Osteocyte (in vitro differentiated cells): ENCODE measurements at regions not wholly inside any gene's neighbourhood (a gene's known extent, or its start where the extent isn't known, plus 50 kb on each side); places are given as distances from the start of the nearest gene placed in this dataset.
"Not testable (repeated sequence)": the region's sequence is repeated elsewhere in the genome, so short reads cannot be mapped to it uniquely, and the experiment has no call there.

Source experiments
- DNase-seq: peaks from one replicate; pipeline ENCODE4 v3.0.0; 2021; ENCODE audit warnings: mixed read lengths; ENCODE audit not compliant: unreplicated experiment; ENCODE audit errors: extremely low spot score
- H3K27ac Mint-ChIP-seq: one replicate; pipeline ENCODE4 v1.8.0; 2021; ENCODE audit warnings: mild to moderate bottlenecking, mixed read lengths; ENCODE audit not compliant: unreplicated experiment
- H3K27me3 Mint-ChIP-seq: one replicate; pipeline ENCODE4 v1.8.0; 2021; ENCODE audit warnings: mixed read lengths; ENCODE audit not compliant: unreplicated experiment
- H3K36me3 Mint-ChIP-seq: one replicate; pipeline ENCODE4 v1.8.0; 2021; ENCODE audit warnings: mixed read lengths; ENCODE audit not compliant: unreplicated experiment
- H3K4me1 Mint-ChIP-seq: one replicate; pipeline ENCODE4 v1.8.0; 2021; ENCODE audit warnings: mixed read lengths; ENCODE audit not compliant: unreplicated experiment
- H3K4me3 Mint-ChIP-seq: one replicate; pipeline ENCODE4 v1.8.0; 2021; ENCODE audit warnings: mild to moderate bottlenecking, moderate library complexity, mixed read lengths; ENCODE audit not compliant: unreplicated experiment
- H3K9me3 Mint-ChIP-seq: one replicate; pipeline ENCODE4 v1.8.0; 2021; ENCODE audit warnings: mixed read lengths; ENCODE audit not compliant: unreplicated experiment
- TF ChIP-seq, protein P1 (sequence below): fragments of 200-600 bp; sonication (generic); IDR thresholded peaks from 2 replicates; pipeline ENCODE4 v1.5.0; 2021; ENCODE audit warnings: antibody characterized with exemption, mild to moderate bottlenecking, moderate library complexity

DNA sequence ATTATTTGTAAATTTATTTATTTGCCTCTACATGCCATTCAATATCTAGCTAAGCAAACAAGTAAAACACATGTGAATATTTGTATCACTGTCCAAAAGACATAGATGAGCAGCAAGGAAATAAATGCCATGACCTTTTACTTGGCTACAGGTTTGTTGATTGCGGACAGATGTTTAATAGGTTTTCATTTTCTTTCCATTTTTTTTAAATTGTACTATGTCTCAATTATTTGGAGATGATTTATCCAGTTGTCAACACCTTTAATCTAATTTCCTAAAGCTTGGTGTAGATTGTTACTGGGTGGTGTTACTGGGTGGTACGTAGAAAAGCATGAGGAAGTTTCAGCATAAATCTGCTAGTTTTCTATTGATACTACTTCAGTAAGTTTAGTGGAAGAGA is 560.6 kb upstream of the SPRY2 start:
- H3K36me3 Mint-ChIP-seq = no peaks in the 10 kb centered on the region
- H3K27me3 Mint-ChIP-seq = no peaks in the 10 kb centered on the region
- peaks cover 5% of the 10 kb centered on the region for H3K4me1 Mint-ChIP-seq

DNA sequence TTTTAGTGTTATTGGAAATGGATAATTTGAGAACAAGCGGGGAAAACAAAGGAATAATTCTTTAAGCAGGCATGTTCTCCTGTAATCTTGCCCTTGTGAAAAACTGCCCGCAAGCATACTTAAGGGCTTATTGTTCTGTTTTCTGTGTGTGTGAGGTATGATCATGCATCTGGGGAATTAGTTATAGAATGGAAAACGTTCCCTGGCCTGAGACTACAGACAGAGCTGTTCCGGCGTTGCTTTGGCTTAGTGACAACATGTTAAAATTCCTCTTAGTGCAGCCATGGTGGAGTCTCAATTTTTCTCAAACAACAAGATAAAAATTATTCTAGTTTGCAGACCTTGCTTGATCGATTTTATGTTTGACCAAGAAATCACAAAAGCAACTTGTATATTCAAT is 560.2 kb upstream of the SPRY2 start:
- Mint-ChIP-seq H3K4me1 (peaks cover 5% of the 10 kb centered on the region), H3K4me3 (no peak overlapping the region), H3K36me3 (no peaks in the 10 kb centered on the region), H3K27ac (no peak overlapping the region), H3K9me3 (no peaks in the 10 kb centered on the region), H3K27me3 (no peaks in the 10 kb centered on the region)
- TF ChIP-seq, protein P1, sequence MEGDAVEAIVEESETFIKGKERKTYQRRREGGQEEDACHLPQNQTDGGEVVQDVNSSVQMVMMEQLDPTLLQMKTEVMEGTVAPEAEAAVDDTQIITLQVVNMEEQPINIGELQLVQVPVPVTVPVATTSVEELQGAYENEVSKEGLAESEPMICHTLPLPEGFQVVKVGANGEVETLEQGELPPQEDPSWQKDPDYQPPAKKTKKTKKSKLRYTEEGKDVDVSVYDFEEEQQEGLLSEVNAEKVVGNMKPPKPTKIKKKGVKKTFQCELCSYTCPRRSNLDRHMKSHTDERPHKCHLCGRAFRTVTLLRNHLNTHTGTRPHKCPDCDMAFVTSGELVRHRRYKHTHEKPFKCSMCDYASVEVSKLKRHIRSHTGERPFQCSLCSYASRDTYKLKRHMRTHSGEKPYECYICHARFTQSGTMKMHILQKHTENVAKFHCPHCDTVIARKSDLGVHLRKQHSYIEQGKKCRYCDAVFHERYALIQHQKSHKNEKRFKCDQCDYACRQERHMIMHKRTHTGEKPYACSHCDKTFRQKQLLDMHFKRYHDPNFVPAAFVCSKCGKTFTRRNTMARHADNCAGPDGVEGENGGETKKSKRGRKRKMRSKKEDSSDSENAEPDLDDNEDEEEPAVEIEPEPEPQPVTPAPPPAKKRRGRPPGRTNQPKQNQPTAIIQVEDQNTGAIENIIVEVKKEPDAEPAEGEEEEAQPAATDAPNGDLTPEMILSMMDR = no peak
- DNase-seq = no peak

More for the DNA sequence above, 560.6 kb upstream of the SPRY2 start:
- DNase-seq = no peak
- Mint-ChIP-seq H3K9me3 (no peaks in the 10 kb centered on the region), H3K27ac (no peak overlapping the region), H3K4me3 (no peak overlapping the region)
- TF ChIP-seq, protein P1 = no peak

DNA sequence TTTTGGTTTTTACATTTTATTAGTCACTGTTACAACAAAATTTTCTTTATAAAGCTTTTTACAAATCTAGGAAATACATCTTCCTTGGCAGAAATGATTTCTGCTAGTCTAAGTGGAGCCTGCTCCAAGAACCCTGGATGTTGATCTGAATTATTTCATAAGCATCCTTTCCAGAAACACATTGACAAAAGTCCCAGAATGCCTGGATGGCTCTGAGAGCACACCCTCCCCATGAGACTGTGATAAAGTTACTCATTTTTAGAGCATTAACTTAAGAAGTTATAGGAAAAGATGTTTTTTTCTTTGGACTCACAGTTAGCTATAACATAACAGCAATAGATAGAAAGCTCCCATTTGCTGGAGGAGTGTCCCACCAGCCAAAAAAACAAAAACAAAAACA is 559.6 kb upstream of the SPRY2 start:
- no peak overlapping the region for H3K4me3 Mint-ChIP-seq
- TF ChIP-seq, protein P1 = no peak
- H3K36me3 Mint-ChIP-seq = no peaks in the 10 kb centered on the region
- no peaks in the 10 kb centered on the region for H3K27me3 Mint-ChIP-seq
- H3K27ac Mint-ChIP-seq = no peak overlapping the region
- peaks cover 3% of the 10 kb centered on the region for H3K4me1 Mint-ChIP-seq
- no peak for DNase-seq
- no peaks in the 10 kb centered on the region for H3K9me3 Mint-ChIP-seq

DNA sequence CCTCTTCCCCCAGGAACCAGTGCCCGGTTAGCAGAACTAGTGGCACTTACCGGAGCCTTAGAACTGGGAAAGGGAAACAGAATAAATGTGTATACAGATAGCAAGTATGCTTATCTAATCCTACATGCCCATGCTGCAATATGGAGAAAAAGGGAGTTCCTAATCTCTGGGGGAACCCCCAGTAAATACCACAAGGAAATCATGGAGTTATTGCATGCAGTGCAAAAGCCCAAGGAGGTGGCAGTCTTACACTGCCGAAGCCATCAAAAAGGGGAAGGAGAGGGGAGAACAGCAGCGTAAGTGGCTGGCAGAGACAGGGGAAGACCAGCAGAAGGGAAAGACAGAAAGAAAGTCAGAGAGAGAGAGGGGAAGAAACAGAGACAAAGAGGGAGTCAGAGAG is 556.7 kb upstream of the SPRY2 start:
- not testable (repeated sequence) for H3K4me3 Mint-ChIP-seq, H3K36me3 Mint-ChIP-seq

DNA sequence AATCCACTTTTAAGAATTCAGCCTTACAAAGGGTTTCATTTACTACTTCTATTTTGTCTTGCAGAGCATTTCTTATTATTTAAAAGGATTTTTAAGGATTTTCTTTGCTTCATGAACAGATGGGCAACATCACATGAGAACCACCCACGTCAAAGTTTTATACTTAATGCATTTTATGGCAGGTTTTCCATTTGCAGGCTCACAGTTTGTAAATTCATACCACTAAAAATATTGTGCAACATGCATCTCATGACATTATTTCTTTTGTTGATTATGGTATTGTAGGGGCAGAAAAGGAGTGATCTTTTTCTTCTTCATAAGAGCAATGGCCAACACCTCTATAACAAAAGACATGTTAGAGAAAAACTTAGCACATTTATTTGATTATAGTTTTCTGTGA is 554.0 kb upstream of the SPRY2 start:
- peaks cover 3% of the 10 kb centered on the region for H3K27me3 Mint-ChIP-seq
- H3K9me3 Mint-ChIP-seq = no peaks in the 10 kb centered on the region
- H3K4me3 Mint-ChIP-seq = no peak overlapping the region
- TF ChIP-seq, protein P1 = no peak
- H3K36me3 Mint-ChIP-seq = no peaks in the 10 kb centered on the region
- H3K4me1 Mint-ChIP-seq = peaks cover 2% of the 10 kb centered on the region
- no peak overlapping the region for H3K27ac Mint-ChIP-seq
- DNase-seq = no peak

More for the DNA sequence above, 556.7 kb upstream of the SPRY2 start:
- not testable (repeated sequence) for H3K4me1 Mint-ChIP-seq, DNase-seq, H3K27ac Mint-ChIP-seq, H3K9me3 Mint-ChIP-seq, H3K27me3 Mint-ChIP-seq

DNA sequence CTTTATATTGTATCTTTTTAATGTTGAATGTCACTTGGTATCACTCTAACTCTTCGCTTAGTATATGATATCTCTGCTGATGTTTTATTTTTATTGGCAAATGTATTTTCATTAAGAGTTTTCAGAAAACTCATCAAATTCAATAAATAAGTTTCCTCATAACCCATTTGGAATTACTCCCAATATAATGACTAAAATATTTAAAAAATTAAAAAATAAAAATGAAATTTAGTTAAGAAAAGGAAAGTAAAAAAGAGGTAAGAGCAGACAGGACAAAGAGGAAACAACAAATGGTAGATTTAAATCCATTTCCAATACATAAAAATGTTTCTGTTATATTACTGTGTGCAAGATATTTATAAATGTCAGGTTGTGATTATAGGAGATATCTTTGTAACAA is 548.9 kb upstream of the SPRY2 start:
- no peaks in the 10 kb centered on the region for H3K36me3 Mint-ChIP-seq
- H3K27me3 Mint-ChIP-seq = peaks cover 3% of the 10 kb centered on the region
- peaks cover 6% of the 10 kb centered on the region for H3K9me3 Mint-ChIP-seq
- peaks cover 3% of the 10 kb centered on the region for H3K4me1 Mint-ChIP-seq
- TF ChIP-seq, protein P1 = no peak
- DNase-seq = no peak
- no peak overlapping the region for H3K27ac Mint-ChIP-seq
- H3K4me3 Mint-ChIP-seq = no peak overlapping the region
